ENCODE measurements at regions not wholly inside any gene's neighbourhood (a gene's known extent, or its start where the extent isn't known, plus 50 kb on each side); places are given as distances from the start of the nearest gene placed in this dataset.
"Not testable (repeated sequence)": the region's sequence is repeated elsewhere in the genome, so short reads cannot be mapped to it uniquely, and the experiment has no call there.

DNA sequence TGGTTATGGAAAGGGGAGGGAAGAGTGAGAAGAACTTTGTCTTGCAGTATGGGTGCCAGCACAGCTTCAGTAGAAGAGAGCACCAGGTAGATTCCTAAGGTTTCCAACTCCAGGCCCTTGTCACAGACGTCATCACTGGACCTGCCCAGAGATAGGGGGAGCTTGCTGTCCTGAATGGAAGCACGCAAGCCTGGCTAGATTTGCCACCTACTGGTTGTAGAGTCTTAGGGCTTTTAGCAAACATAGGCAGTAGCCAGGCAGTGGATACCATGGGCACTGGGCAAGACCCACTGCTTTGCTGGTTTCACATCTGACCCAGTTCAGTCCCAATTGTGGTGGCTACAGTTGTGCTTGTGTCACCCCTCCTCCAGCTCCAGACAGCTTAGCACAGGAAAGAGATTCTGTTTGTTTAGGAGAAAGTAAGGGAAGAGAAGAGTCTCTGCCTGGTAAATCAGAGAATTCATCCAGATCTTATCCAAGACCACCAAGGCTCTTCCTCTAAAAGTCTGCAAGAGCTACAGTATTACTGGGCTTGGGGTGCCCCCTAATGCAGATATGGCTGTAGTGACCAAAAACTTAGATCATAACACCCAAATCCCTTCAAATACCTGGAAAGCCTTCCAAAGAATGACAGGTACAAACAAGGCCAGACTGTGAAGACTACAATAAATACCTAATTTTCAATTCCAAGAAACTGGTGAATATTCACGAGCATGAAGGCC, 158.9 kb downstream of the HINT1 start:
- no peak for DNase-seq (ENCODE audit: low read depth)

DNA sequence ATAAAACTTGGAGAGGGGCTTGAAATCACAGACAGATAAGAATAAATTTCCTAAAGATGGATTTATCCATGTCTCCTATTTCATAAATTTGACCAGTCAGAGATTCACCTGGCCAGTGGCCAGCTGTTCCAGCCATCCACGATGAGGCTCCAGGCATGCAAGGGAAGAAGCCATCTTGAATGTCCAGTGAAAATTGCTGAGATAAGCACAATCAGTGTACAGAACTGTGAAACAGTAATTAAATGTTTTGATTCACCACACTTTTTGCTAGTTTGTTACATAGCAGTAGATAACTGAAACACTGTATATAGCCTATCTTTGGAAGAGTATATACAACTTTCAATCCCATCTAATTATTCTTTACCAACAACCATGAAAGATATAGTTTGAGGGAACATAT, 163.5 kb downstream of the HINT1 start:
- DNase-seq (ENCODE audit: low read depth), result no peak

DNA sequence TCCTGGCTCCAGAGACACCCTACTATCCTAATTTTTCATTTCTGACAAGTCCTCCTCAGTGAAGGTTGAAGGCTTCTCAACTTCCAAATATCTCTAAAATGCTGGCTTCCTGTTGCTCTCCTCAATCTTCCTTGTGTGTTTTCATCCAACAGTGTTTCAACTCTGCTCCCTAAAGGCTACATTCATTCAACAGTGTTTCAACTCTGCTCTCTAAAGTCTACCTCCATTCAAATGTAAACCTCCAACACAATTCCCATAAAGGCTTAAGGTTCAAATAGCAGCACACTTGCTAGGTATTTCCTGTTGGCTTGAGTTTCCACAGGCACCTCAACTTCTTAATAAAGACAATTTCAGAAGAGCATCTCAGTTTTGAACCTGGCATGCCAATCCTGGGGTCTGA, 164.8 kb downstream of the HINT1 start:
- no peak for DNase-seq (ENCODE audit: low read depth)

DNA sequence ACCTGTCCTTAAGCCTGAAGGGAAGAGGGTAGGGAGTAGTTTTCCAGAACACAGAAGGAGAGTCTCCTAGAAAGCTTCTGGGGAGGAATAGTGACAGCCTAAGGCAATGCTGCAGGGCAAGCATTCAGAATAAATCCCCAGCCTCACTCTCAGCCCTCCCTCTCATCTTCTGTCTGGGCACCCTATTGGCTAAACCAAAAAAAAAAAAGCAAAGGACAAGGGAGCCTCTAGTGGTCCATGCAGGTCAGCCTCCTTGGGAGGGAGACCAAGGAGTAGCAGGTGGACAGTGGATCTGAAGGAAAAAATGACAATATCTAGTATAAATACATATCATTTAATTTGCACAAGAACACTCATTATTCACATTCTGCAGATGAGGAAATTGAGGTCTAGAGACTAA, 168.3 kb downstream of the HINT1 start:
- not testable (repeated sequence) for DNase-seq (ENCODE audit: low read depth)

DNA sequence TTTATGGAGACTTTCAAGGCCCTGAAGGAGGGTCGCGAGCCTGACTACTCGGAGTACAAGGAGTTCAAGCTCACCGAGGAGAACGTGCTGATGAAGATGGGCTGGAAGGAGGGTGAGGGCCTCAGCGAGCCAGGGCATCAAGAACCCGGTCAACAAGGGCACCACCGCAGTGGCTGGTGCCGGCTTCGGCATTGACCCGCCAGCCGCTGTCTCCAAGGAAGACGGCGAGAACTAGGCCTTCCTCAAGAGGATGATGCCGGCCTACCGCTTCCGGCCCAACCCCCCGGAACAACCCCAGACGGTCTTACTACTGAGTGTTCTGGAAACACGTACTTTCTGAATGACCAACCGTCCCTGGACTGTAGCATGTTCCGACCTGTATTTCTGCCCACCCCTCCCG, 169.2 kb downstream of the HINT1 start:
- DNase-seq (ENCODE audit: low read depth), result no peak

DNA sequence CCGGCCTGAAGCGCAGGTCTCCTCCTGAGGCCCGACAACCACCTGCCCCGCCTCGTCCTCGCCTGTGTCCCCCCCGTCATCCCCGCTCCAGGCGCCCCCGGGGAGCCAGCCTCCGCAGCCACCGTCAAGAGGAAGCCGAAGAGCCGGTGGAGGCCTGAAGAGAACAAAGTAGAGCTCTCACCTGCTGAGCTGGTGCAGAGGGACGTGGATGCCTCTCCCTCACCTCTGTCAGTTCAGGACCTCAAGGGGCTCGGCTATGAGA, 169.9 kb downstream of the HINT1 start:
- no peak for DNase-seq (ENCODE audit: low read depth)

DNA sequence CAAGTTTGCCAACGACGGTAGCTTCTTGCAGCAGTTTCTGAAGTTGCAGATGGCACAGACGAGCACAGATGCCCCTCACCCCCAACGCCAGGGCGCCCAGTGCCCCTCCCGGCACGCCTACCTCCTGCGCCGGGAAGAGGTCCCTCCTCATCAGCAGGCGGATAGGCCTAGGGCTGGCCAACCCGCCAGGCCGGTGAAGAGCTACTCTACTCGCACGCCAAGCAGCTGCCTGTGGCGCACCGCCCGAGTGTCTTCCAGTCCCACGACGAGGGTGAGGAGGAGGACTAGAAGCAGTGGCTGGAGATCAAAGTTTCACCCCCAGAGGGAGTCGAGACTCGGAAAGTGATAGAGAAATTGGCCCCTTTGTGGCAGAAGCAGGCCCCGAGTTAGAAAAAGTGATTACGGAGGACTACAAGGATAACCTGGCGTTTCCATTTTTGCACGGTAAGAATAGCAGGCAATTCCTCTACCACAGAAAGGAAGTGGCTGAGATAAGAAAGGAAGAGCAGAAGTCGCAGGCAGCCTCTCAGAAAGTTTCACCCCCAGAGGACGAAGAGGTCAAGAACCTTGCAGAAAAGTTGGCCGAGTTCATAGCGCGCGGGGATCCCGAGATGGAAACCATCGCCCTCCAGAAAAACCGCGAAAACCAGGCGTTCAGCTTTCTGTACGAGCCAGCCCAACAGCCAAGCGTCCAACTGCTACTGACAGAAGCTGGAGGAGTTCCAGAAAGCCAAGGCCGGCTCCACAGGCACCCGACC, 170.4 kb downstream of the HINT1 start:
- no peak for DNase-seq (ENCODE audit: low read depth)

DNA sequence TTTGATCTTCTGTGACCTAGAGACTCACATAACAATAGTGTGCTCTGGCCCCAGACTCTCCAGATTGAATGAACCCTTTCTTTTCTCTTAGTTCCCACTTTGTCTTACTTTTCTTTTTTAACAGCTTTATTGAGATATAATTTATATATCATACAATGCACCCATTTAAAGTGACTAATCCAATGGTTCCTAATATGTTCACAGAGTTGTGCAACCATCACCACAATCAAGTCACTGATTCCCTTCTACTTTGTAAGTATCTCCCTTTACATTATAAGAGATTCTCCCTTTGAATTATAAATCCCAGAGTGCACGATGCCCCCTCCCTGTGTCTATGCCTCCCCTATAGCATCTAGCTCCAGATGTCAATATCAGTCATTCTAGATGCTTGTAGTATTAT, 172.4 kb downstream of the HINT1 start:
- no peak for DNase-seq (ENCODE audit: low read depth)

DNA sequence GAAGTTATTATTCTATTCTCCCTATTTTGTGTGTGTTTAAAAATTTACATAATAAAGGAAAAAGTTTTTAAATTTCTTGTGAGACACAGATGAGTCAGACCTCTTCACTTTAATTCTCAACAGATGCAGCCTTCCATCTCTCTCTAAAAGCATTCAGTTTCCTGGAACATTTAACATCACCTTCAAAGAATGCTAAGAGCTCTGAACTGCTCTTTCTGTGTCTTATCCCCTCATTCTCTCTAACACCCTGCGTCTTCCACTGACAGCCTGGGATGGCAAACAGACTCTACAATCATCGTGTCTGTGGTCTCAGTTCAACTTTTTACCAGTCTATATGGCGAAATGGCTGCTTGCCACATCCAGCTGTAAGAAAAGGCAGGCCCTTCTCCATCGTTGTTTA, 173.0 kb downstream of the HINT1 start:
- DNase-seq (ENCODE audit: low read depth), result no peak

DNA sequence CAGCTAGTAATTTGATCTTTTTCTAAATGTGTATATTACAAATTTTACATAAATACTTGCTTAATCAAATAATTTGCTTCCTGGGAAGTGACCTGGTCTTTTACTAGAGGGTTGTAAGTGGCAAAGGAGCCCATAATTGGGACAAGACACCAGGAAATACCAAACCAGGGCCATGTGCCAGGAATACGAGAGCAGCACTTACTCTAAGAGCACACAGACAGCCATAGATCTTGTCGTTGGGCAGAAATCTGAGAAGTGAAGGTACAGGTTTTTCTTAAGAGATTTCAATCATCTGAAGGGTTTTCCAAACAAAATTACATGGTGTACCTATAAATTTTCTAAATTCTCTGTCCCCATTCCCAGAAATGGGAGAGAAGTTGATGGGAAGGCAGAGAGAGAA, 179.3 kb downstream of the HINT1 start:
- DNase-seq (ENCODE audit: low read depth), result no peak

DNA sequence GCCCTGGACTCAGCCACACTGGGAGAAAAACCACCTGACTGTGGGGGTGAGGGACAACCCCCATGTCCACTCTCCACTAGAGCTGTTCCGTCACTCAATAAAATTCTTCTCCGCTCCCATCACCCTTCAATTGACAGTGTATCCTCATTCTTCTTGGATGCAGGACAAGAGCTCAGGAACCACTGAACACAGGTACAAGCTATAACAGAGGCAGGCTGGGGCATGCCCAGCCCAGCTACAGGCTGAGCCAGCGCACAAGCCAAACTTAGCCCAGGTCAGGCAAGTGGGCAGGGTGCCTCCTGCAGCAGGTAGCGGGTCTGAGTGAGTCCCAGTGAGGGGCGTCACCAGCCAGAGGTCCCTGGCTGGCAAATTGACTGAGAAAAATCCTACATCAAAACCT, 183.4 kb downstream of the HINT1 start:
- no peak for DNase-seq (ENCODE audit: low read depth)

DNA sequence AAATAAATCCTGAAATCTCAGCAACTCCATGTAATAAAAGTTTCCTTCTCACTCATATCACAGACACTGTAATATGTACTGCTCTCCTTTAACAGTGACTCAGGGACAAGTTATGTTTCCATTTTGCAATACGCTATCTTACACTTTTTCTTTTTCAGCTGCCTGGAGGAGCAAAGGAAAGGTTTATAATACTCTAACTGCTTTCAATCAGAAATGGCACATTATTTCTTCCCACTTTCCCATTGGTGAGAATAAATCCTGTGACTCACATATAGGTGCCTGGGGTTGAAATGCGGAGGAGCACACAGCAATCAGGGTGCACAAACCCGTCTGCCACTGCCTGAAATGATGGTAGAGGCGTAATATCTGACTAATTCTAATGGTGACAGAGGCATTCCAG, 186.6 kb downstream of the HINT1 start:
- DNase-seq (ENCODE audit: low read depth), result no peak

DNA sequence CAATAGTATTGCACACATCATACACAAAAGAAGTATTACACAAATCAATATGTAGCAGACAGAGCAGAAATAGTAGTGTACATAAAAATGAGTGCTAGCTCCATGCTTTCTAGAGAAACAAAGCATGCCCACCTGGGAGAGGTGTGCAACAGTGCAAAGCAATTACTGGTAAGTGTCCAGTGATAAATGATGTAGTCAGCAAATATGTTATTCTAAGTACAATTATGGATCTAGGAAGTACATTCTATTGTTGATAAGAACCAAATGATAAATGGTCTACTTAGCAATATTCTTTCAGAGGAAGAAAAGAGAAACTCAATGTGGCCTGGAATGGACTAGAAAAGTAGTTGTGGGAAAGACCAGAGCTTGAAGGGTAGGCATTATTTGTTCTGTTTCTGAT, 188.6 kb downstream of the HINT1 start:
- DNase-seq (ENCODE audit: low read depth), result no peak

DNA sequence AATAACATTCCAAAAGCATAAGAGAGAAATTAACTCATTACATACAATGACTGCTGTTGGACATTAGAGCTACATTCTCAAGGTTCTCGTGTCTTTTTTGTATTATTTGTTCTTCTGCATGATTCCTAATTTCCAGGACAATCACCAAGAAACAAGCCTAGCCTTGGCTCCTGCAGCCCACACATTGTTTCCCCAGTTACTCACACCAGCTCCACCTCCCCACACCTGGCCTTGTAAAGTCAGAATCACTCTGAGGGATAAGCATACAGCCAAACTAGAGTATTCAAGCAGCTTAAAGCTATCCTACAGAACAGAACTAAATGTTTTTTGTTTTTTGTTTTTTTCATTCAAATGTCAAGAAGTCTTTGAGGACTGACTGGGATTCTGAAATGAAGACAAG, 189.2 kb downstream of the HINT1 start:
- DNase-seq (ENCODE audit: low read depth), result no peak

DNA sequence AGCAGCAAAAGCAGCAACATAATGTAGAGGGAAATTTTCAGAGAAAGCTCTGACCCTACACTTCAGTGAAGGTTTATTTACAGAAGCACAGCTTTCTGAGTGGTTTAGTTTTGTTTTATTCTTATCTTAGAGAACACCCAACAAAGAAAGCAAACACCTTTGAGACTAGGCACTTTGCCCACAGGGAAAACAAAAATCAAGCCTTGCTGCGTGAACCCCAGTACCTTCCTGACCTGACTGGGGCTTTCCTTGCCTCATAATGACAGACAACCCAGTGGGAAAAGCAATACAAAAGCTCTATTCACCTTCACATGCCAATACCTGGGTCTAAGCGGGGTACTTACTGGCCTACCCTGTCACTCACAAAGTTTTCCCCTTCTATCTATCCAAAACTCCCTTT, 189.8 kb downstream of the HINT1 start:
- DNase-seq (ENCODE audit: low read depth), result no peak

DNA sequence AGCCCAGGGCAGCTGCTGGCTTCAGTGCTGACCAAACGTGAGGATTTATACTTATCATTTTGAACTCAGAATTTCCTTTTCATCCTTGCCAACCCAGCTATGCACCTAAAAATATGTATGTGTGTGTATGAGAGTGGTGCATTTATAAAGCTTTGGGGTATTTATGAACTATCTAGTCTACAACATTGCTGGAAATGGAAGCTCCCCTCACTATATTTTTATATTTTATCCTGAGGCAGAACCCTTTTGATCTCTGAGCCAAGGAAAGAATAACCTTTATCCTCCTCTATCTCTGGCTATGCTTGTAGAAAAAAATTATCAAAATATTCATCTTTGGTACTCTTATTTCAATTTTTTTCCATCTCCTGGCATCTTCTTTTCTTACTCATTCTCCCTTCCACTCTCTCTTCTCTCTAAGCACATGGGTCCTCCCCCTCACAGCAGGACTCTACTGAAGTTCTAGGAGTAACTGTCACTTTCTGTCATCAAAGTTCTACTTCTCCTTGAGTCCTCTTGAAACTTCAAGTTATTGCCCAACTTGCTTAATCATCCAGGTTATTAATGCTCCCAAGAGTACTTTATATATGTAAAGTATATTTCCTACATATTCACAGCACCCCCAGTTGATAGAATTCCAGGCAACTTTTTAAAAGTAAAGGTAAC, 190.9 kb downstream of the HINT1 start:
- no peak for DNase-seq (ENCODE audit: low read depth)

DNA sequence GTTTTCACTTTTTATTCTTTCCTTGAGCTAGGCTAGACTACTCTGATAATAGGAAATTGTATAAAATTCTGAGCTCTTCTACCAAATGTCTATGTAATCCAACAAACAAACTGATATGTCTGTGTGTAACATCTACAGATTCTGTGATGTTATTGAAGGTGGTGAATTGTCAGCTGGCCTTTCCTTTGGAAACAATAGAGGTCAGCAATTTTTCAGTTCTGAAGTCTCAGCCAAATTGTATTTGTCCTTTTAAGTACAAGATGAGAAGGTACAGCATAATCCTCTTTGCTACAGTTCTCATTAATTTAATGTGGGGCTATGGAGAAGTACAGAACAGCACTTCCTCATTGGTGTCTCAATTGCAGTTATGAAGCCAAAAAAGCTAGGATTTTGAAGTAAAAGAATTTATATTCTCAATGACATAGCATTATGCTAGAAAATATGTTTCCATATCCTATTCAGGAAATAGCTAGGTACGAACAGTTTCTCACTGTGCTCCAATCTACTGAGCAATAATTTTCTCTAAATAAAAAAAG, 198.0 kb downstream of the HINT1 start:
- DNase-seq (ENCODE audit: low read depth), result no peak

DNA sequence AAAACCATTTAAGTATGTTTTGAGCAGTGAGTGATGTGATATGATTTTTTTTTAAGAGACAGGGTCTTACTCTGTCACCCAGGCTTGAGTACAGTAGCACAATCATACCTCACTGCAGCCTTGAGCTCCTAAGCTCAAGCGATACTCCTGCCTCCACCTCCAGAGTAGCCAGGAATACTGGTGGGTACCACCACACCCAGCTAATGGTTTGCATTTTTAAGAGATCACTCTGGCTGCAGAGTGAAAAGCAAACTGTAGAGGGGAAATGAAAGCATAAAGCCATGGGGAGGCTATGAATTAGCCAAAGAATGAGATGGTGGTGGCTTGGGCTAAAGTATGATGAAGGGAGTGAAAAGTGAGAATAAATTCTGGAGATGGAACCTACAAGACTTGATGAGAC, 199.1 kb downstream of the HINT1 start:
- DNase-seq (ENCODE audit: low read depth), result no peak

DNA sequence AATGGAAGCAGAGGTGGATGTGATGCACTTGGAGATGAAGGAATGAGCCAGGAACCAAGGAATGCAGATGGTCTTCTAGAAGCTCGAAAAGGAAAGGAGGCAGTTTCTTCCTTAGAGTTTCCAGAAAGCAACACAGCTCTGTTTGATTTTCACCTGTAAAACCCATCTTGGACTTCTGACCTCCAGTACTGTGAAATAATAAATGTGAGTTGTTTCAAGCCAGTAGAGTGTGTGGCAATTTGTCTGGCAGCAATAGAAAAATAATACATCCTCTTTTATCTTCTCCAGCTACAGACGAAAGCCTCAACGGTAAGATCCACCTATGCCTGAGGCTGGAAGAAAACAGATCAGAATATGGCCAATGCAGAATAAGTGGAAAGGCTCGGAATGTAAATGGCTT, 199.7 kb downstream of the HINT1 start:
- no peak for DNase-seq (ENCODE audit: low read depth)

DNA sequence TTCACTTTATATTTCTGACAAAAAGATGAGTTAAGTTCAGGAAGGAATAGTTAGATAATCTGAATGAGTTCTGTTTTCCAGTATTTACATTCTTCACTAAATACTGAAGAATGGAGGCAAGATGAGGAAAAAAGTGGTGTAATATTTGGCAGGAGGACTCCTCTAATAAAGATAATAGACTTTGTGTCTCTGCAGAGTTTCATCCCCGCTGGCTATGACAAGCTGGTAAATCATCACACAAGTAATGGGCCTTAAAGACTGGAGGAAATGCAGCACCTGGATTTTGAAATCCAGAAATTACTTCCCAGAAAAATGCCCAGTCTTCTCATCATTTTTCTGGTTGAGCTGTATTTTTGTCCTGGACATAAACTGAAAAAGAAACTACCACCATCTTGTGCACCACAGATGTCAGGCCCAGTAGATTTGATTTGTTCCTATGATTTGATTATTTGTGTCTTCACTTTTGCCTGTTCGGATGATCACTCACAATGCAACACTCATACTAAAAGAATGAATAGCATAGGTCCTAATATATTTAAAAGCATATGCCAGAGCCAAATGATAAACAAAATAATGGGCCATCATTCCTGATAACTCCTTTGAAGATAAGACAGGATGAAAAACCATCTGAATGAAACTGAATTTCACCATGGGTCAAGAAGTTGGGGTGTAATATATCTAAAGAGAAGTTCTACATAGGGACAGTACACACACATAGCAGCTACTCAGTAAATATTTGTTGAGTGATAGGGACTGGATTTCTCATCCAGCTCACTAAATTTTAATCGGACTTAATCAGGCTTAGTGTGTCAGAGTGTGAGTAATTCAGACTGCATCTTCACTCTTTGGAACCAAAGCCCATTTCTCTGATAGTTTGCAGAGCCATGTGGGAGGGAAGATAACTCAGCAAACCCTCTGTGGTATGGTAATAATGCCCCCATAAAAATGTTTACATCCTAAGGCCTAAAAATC, 200.5 kb downstream of the HINT1 start:
- DNase-seq (ENCODE audit: low read depth), result no peak

DNA sequence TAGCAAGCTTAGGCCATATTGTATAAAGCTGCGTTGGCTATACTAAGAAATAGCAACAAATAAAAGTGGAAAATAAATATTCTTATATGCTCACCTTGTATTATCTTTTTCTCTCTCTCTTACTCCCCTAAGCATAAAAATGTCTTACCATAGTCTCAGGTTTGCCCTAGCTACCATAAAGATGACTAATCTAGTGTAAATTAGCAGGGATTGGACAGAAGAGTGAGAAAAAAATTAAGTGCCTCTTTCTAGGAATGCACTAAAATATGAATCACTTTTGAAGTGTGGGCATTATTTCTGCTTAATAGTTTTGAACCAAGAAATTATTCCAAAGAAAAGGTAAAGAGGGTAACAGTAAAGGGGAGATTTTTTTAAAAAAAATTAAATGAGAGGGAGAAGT, 201.3 kb downstream of the HINT1 start:
- DNase-seq (ENCODE audit: low read depth), result no peak

DNA sequence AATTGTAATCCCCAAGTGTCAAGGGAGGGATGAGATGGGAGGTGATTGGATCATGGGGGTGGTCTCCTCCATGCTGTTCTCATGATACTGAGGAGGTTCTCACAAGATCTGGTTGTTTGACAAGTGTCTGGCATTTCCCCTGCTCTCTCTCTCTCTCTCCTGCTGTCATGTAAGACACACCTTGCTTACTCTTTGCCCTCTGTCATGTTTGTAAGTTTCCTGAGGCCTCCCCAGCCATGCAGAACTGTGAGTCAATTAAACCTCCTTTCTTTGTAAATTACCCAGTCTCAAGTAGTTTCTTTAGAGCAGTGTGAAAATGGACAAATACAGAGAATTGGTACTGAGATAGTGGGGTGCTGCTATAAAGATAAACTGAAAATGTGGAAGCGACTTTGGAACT, 207.9 kb downstream of the HINT1 start:
- no peak for DNase-seq (ENCODE audit: low read depth)
